Heart right ventricle (tissue), 16 donors: ENCODE measurements at regions not wholly inside any gene's neighbourhood (a gene's known extent, or its start where the extent isn't known, plus 50 kb on each side); places are given as distances from the start of the nearest gene placed in this dataset.

Source experiments
- ATAC-seq, 8 donors: fragments of 200-7000 bp; cut with Tn5 transposase; one replicate each; pipeline ENCODE4 v1.9.1; 2020; ENCODE audit warnings: mild to moderate bottlenecking in 8 of 8, moderate library complexity in 8 of 8, moderate number of reproducible peaks in 1 of 8
- DNase-seq, 2 donors: peaks; one replicate each; pipeline ENCODE4 v3.0.0-alpha.2; 2020
- H3K27ac ChIP-seq, 10 donors: fragments of 200-600 bp; sonication (generic) in 2 of 10; one replicate each; pipeline versions ENCODE4 v1.5.0 to v1.8.0; 2020 to 2022; ENCODE audit warnings: mild to moderate bottlenecking in 3 of 10
- H3K27me3 ChIP-seq, 7 donors: fragments of 200-600 bp; one replicate each; pipeline ENCODE4 v1.8.0; 2021 to 2022; ENCODE audit warnings: mild to moderate bottlenecking in 2 of 7
- H3K36me3 ChIP-seq, 9 donors: fragments of 200-600 bp; sonication (generic) in 1 of 9; one replicate each; pipeline versions ENCODE4 v1.5.0 to v1.8.0; 2020 to 2022; ENCODE audit warnings: mild to moderate bottlenecking in 2 of 9
- H3K4me1 ChIP-seq, 9 donors: fragments of 200-600 bp; sonication (generic) in 1 of 9; one replicate each; pipeline versions ENCODE4 v1.5.0 to v1.8.0; 2020 to 2022; ENCODE audit warnings: mild to moderate bottlenecking in 4 of 9
- H3K4me3 ChIP-seq, 10 donors: fragments of 200-600 bp; sonication (generic) in 2 of 10; one replicate each; pipeline versions ENCODE4 v1.5.0 to v1.8.0; 2020 to 2022; ENCODE audit warnings: mild to moderate bottlenecking in 7 of 10, moderate library complexity in 2 of 10
- H3K9me3 ChIP-seq, 11 donors: fragments of 200-600 bp in 10 of 11; sonication (generic) in 2 of 11; one replicate each; pipeline versions ENCODE4 v1.5.0 to v1.8.0; 2013 to 2022; ENCODE audit warnings: mild to moderate bottlenecking in 2 of 11, control low read depth in 1 of 11, moderate library complexity in 1 of 11
- WGBS, 2 donors: extraction: QIAGEN DNeasy Blood & Tissue Kit; methylation state at CpG; one replicate each; pipeline ENCODE4 v1.1.7; 2013; ENCODE audit warnings: inconsistent platforms in 1 of 2; 5-methylcytosine and 5-hydroxymethylcytosine counted together
- intact Hi-C, 10 donors: fragments of 100-400 bp; cut with DNase I; formaldehyde crosslinking; loops; one replicate each; pipeline versions ENCODE4 v1.11.1 to v1.14.2; 2022
- TF ChIP-seq, protein P1 (sequence below), 9 donors: fragments of 200-600 bp; sonication (generic) in 2 of 9; IDR thresholded peaks; one replicate each; pipeline versions ENCODE4 v1.5.0 to v1.8.0; 2021 to 2022; ENCODE audit warnings: antibody characterized with exemption in 9 of 9, mild to moderate bottlenecking in 5 of 9, moderate library complexity in 1 of 9
- donor health status: Arrhythmogenic right ventricular cardiomyopathy.
- donor health status: ischemic (EF 13 %, LVEDD 7.1; RV severe dilation, severe dysfunction).
- donor health status: healthy with polysubstance abuse.
- donor health status: DM: no; HTN: yes; CAD: no.
- donor health status: DM: no; HTN: no; CAD: no.
- donor health status: ischemic (EF 25% LVEDD 6.9; RV normal size, moderate dysfunction).
- donor health status: ischemic (EF 25% LVEDD 5.7; RV mildly dilated, moderate dysfunction).
- donor health status: healthy.
- donor health status: DM: yes; HTN: yes; CAD: no.
- donor health status: Ischemic cardiomyopathy.
- donor health status: ischemic (EF 35%, LVEDD 5.7; RV mildly dilated, moderate dysfunction).
- donor health status: nonischemic (EF 11% LVEDD 7.7; RV severe dilation, severe dysfunction).
- donor health status: DM: yes; HTN: yes; CAD: no.
- donor health status: PGD.
- donor health status: ischemic (EF 29% LVEDD 5.4; RV normal size, mild dysfunction).
- donor health status: nonischemic (EF 23%, LVEDD 6.1; RV moderate dilation, normal function).

DNA sequence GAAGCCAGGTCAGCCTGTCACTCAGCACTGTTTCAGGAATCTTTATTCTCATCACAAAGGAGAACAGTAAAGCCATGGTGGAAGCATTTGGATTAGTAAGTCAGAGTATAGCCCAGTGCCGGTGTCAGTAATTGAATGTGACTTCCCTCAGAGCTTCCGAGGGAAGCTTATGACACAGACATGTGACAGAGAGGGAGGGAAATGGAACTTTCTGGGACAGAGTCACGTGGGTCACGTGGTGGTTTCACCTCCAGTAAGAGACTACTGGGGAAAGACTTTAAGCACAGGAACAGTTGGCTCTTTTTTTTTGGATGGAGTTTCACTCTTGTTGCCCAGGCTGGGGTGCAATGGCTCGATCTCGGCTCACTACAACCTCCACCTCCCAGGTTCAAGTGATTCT, 53.3 kb upstream of the CCDC160 start:
- 80 to 89% methylated on average over 6 of the region's 6 CpGs for WGBS, 2 donors
- TF ChIP-seq, protein P1, sequence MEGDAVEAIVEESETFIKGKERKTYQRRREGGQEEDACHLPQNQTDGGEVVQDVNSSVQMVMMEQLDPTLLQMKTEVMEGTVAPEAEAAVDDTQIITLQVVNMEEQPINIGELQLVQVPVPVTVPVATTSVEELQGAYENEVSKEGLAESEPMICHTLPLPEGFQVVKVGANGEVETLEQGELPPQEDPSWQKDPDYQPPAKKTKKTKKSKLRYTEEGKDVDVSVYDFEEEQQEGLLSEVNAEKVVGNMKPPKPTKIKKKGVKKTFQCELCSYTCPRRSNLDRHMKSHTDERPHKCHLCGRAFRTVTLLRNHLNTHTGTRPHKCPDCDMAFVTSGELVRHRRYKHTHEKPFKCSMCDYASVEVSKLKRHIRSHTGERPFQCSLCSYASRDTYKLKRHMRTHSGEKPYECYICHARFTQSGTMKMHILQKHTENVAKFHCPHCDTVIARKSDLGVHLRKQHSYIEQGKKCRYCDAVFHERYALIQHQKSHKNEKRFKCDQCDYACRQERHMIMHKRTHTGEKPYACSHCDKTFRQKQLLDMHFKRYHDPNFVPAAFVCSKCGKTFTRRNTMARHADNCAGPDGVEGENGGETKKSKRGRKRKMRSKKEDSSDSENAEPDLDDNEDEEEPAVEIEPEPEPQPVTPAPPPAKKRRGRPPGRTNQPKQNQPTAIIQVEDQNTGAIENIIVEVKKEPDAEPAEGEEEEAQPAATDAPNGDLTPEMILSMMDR (IDR thresholded peaks at IDR 0.05) = no peak
- ATAC-seq = no peak

GRCh38 chrX:134184936-134185335, 52.0 kb upstream of the CCDC160 start:
- no peak overlapping the region for H3K4me3 ChIP-seq
- TF ChIP-seq, protein P1 (IDR thresholded peaks at IDR 0.05) = no peak
- peaks cover 0 to 11% (median 0%) of the 10 kb centered on the region in 9 donors for H3K4me1 ChIP-seq

More for the DNA sequence above, 53.3 kb upstream of the CCDC160 start:
- Histone ChIP-seq H3K4me1 (peaks cover 0 to 11% (median 0%) of the 10 kb centered on the region in 9 donors), H3K4me3 (no peak overlapping the region), H3K9me3 (no peaks in the 10 kb centered on the region), H3K36me3 (no peaks in the 10 kb centered on the region), H3K27me3 (peaks cover 0 to 94% (median 0%) of the 10 kb centered on the region in 7 donors), H3K27ac (no peak overlapping the region)
- no peak for DNase-seq
- intact Hi-C loops = no loop called here

GRCh38 chrX:134186362-134187121, 50.4 kb upstream of the CCDC160 start:
- peaks cover 0 to 11% (median 0%) of the 10 kb centered on the region in 9 donors for H3K4me1 ChIP-seq
- H3K36me3 ChIP-seq = no peaks in the 10 kb centered on the region
- H3K27ac ChIP-seq = no peak overlapping the region
- TF ChIP-seq, protein P1 (IDR thresholded peaks at IDR 0.05) = no peak
- no peak for ATAC-seq
- H3K4me3 ChIP-seq = no peak overlapping the region
- intact Hi-C loops = no loop called here
- DNase-seq = no peak
- H3K27me3 ChIP-seq = peaks cover 0 to 92% (median 0%) of the 10 kb centered on the region in 7 donors
- H3K9me3 ChIP-seq = no peaks in the 10 kb centered on the region
- 58 to 64% methylated on average over 8 of the region's 8 CpGs for WGBS, 2 donors

More at GRCh38 chrX:134184936-134185335, 52.0 kb upstream of the CCDC160 start:
- H3K36me3 ChIP-seq = no peaks in the 10 kb centered on the region
- intact Hi-C loops = no loop called here
- H3K27me3 ChIP-seq = peaks cover 0 to 94% (median 0%) of the 10 kb centered on the region in 7 donors
- ATAC-seq (no peak), DNase-seq (no peak)
- H3K9me3 ChIP-seq = no peaks in the 10 kb centered on the region
- WGBS, 2 donors = 81 to 83% methylated on average over 1 of the region's 1 CpG
- no peak overlapping the region for H3K27ac ChIP-seq
